ENCODE measurements at regions not wholly inside any gene's neighbourhood (a gene's known extent, or its start where the extent isn't known, plus 50 kb on each side); places are given as distances from the start of the nearest gene placed in this dataset.

- intact Hi-C loops (cut with DNase I): no loop called here
- no peak overlapping the region for H3K4me3 ChIP-seq
- H3K4me1 ChIP-seq (replicated peaks): no peaks in the 10 kb centered on the region
- DNase-seq (ENCODE audit: low spot score): no peak
- TF ChIP-seq POLR2AphosphoS5 (IDR thresholded peaks at IDR 0.05): no peak
- no peak for TF ChIP-seq CTCF (IDR thresholded peaks at IDR 0.05)
- TF ChIP-seq POLR2A (IDR thresholded peaks at IDR 0.05): no peak
- no peaks in the 10 kb centered on the region for H3K36me3 ChIP-seq
- no peaks in the 10 kb centered on the region for H3K27me3 ChIP-seq (replicated peaks; ENCODE audit: insufficient read depth)
- no peak overlapping the region for H3K27ac ChIP-seq
- no peaks in the 10 kb centered on the region for H3K9me3 ChIP-seq
- WGBS: 96% methylated on average over 17 of the region's 17 CpGs
Measured at GRCh38 chr5:4643960-4644359, 496.2 kb upstream of the ADAMTS16 start.

- no peaks in the 10 kb centered on the region for H3K9me3 ChIP-seq
- H3K36me3 ChIP-seq: no peaks in the 10 kb centered on the region
- TF ChIP-seq CTCF (IDR thresholded peaks at IDR 0.05): no peak
- no peak for TF ChIP-seq POLR2AphosphoS5 (IDR thresholded peaks at IDR 0.05)
- no peak for TF ChIP-seq POLR2A (IDR thresholded peaks at IDR 0.05)
- no peak for DNase-seq (ENCODE audit: low spot score)
- 21% methylated on average over 8 of the region's 8 CpGs for WGBS
- intact Hi-C loops (cut with DNase I): no loop called here
- H3K27ac ChIP-seq: no peak overlapping the region
- H3K27me3 ChIP-seq (replicated peaks; ENCODE audit: insufficient read depth): no peaks in the 10 kb centered on the region
- H3K4me1 ChIP-seq (replicated peaks): no peaks in the 10 kb centered on the region
- H3K4me3 ChIP-seq: no peak overlapping the region
Measured at GRCh38 chr5:4646715-4647375, 493.3 kb upstream of the ADAMTS16 start.

- H3K27me3 ChIP-seq (replicated peaks; ENCODE audit: insufficient read depth): no peaks in the 10 kb centered on the region
- TF ChIP-seq POLR2AphosphoS5 (IDR thresholded peaks at IDR 0.05) (no peak), CTCF (IDR thresholded peaks at IDR 0.05) (no peak), POLR2A (IDR thresholded peaks at IDR 0.05) (no peak)
- 94% methylated on average over 7 of the region's 7 CpGs for WGBS
- H3K27ac ChIP-seq: no peak overlapping the region
- no peaks in the 10 kb centered on the region for H3K4me1 ChIP-seq (replicated peaks)
- no peaks in the 10 kb centered on the region for H3K36me3 ChIP-seq
- no peak for DNase-seq (ENCODE audit: low spot score)
- intact Hi-C loops (cut with DNase I): no loop called here
- H3K4me3 ChIP-seq: no peak overlapping the region
- H3K9me3 ChIP-seq: no peaks in the 10 kb centered on the region
Measured at GRCh38 chr5:4647955-4648354, 492.2 kb upstream of the ADAMTS16 start.

GRCh38 chr5:4651806-4652565, 488.1 kb upstream of the ADAMTS16 start:
- TF ChIP-seq POLR2A (IDR thresholded peaks at IDR 0.05) (no peak), CTCF (IDR thresholded peaks at IDR 0.05) (no peak), POLR2AphosphoS5 (IDR thresholded peaks at IDR 0.05) (no peak)
- DNase-seq (ENCODE audit: low spot score): no peak
- Histone ChIP-seq H3K27me3 (replicated peaks; ENCODE audit: insufficient read depth) (no peaks in the 10 kb centered on the region), H3K9me3 (no peaks in the 10 kb centered on the region), H3K4me1 (replicated peaks) (no peaks in the 10 kb centered on the region), H3K27ac (no peak overlapping the region), H3K36me3 (no peaks in the 10 kb centered on the region), H3K4me3 (no peak overlapping the region)
- 78% methylated on average over 6 of the region's 6 CpGs for WGBS
- intact Hi-C loops (cut with DNase I): no loop called here

GRCh38 chr5:4653475-4653874, 486.7 kb upstream of the ADAMTS16 start:
- intact Hi-C loops (cut with DNase I): no loop called here
- Histone ChIP-seq H3K27ac (no peak overlapping the region), H3K27me3 (replicated peaks; ENCODE audit: insufficient read depth) (no peaks in the 10 kb centered on the region), H3K4me3 (no peak overlapping the region), H3K36me3 (no peaks in the 10 kb centered on the region), H3K9me3 (no peaks in the 10 kb centered on the region), H3K4me1 (replicated peaks) (no peaks in the 10 kb centered on the region)
- TF ChIP-seq CTCF (IDR thresholded peaks at IDR 0.05) (no peak), POLR2A (IDR thresholded peaks at IDR 0.05) (no peak), POLR2AphosphoS5 (IDR thresholded peaks at IDR 0.05) (no peak)
- WGBS: 61% methylated on average over 1 of the region's 1 CpG
- no peak for DNase-seq (ENCODE audit: low spot score)

Measured in prostate gland (tissue), 2 donors.